HEK293T (cell line): ENCODE measurements at regions not wholly inside any gene's neighbourhood (a gene's known extent, or its start where the extent isn't known, plus 50 kb on each side); places are given as distances from the start of the nearest gene placed in this dataset.

ENCODE experiments used
- BHLHE40 ChIP-seq: fragments of 450-650 bp; IDR thresholded peaks from 2 replicates; pipeline ENCODE4 v1.6.1; 2016; ENCODE audit warnings: mild to moderate bottlenecking, moderate library complexity, borderline replicate concordance
- ELF4 ChIP-seq: fragments of 450-650 bp; IDR thresholded peaks from 2 replicates; pipeline ENCODE4 v1.6.1; 2017; ENCODE audit warnings: antibody characterized with exemption
- FOXK2 ChIP-seq: fragments of 450-650 bp; IDR thresholded peaks from 2 replicates; pipeline ENCODE4 v1.6.1; 2016; ENCODE audit warnings: mild to moderate bottlenecking
- FOXM1 ChIP-seq: fragments of 450-650 bp; IDR thresholded peaks from 2 replicates; pipeline ENCODE4 v1.6.1; 2017; ENCODE audit warnings: mild to moderate bottlenecking, borderline replicate concordance
- NFRKB ChIP-seq: fragments of 450-650 bp; IDR thresholded peaks from 2 replicates; pipeline ENCODE4 v1.6.1; 2016; ENCODE audit warnings: mild to moderate bottlenecking, moderate library complexity
- PKNOX1 ChIP-seq: fragments of 450-650 bp; IDR thresholded peaks from 2 replicates; pipeline ENCODE4 v1.6.1; 2016

GRCh38 chr7:25552998-25553397 lies 324.7 kb upstream of the NPVF start:
- TF ChIP-seq PKNOX1 (no peak), NFRKB (no peak), FOXM1 (no peak), BHLHE40 (no peak), FOXK2 (no peak), ELF4 (no peak)
